B cell (primary cell): ENCODE measurements at regions not wholly inside any gene's neighbourhood (a gene's known extent, or its start where the extent isn't known, plus 50 kb on each side); places are given as distances from the start of the nearest gene placed in this dataset.

Experiments used
- EZH2 ChIP-seq: IDR thresholded peaks from 2 replicates; pipeline ENCODE4 v1.6.1; 2012; ENCODE audit warnings: borderline replicate concordance, low read depth, mild to moderate bottlenecking, moderate library complexity, low read length; ENCODE audit not compliant: insufficient read depth, poor library complexity, severe bottlenecking
- TF ChIP-seq, protein P1 (sequence below): fragments of 200-600 bp; IDR thresholded peaks from one replicate; pipeline ENCODE4 v1.8.0; 2022; ENCODE audit warnings: antibody characterized with exemption, mild to moderate bottlenecking

DNA sequence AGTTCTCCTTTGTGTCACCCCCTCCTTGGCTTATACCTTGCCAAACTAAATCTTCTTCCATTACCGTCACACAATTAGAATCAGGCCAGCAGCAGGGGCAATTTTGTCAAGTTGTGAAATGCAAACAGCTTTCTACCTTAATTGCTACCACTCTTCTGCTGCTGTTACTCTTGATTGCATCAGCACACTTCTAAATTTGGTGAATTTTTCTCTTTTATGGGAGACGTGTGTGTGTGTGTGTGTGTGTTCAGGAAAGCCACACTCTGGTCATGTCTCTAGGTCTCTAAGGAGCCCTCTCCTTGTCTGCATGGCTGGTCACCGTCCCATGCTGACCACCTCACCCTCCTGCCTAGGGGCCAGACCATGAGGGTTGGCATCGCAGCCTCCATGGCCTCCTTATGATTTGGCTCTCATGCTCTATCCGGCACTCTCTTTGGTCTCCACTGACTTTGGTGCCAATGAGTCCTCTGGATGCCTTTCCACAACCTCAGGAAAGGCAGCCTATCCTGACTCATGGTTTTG lies 87.7 kb downstream of the GATA6 start:
- TF ChIP-seq, protein P1, sequence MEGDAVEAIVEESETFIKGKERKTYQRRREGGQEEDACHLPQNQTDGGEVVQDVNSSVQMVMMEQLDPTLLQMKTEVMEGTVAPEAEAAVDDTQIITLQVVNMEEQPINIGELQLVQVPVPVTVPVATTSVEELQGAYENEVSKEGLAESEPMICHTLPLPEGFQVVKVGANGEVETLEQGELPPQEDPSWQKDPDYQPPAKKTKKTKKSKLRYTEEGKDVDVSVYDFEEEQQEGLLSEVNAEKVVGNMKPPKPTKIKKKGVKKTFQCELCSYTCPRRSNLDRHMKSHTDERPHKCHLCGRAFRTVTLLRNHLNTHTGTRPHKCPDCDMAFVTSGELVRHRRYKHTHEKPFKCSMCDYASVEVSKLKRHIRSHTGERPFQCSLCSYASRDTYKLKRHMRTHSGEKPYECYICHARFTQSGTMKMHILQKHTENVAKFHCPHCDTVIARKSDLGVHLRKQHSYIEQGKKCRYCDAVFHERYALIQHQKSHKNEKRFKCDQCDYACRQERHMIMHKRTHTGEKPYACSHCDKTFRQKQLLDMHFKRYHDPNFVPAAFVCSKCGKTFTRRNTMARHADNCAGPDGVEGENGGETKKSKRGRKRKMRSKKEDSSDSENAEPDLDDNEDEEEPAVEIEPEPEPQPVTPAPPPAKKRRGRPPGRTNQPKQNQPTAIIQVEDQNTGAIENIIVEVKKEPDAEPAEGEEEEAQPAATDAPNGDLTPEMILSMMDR: no peak
- no peak for TF ChIP-seq EZH2
